Liver (tissue), 8 donors: ENCODE measurements at regions not wholly inside any gene's neighbourhood (a gene's known extent, or its start where the extent isn't known, plus 50 kb on each side); places are given as distances from the start of the nearest gene placed in this dataset.
A peak's percentile ranks its signal among the peaks of the same experiment; 100 is the strongest.
"Not testable (repeated sequence)": the region's sequence is repeated elsewhere in the genome, so short reads cannot be mapped to it uniquely, and the experiment has no call there.

ENCODE experiments used
- DNase-seq: peaks from one replicate; pipeline ENCODE4 v3.0.0-alpha.2; 2017; ENCODE audit warnings: low spot score
- H3K27ac ChIP-seq, 2 donors: one replicate each; pipeline ENCODE4 v1.7.0; 2013; ENCODE audit warnings: inconsistent platforms in 2 of 2, low read length in 2 of 2, control low read depth in 1 of 2, low read depth in 1 of 2, mild to moderate bottlenecking in 1 of 2
- H3K27me3 ChIP-seq, 4 donors: one replicate each; pipeline versions ENCODE4 v1.6.1 to v1.7.0; 2013; ENCODE audit warnings: low read length in 3 of 4, inconsistent platforms in 1 of 4, mild to moderate bottlenecking in 1 of 4, moderate library complexity in 1 of 4; ENCODE audit not compliant: control insufficient read depth in 4 of 4, insufficient read depth in 4 of 4
- H3K36me3 ChIP-seq, 4 donors: one replicate each; pipeline versions ENCODE4 v1.6.1 to v1.7.0; 2013; ENCODE audit warnings: low read length in 3 of 4, mild to moderate bottlenecking in 3 of 4, low read depth in 1 of 4, moderate library complexity in 1 of 4; ENCODE audit not compliant: control insufficient read depth in 4 of 4, insufficient read depth in 3 of 4
- H3K4me1 ChIP-seq, 4 donors: one replicate each; pipeline versions ENCODE4 v1.6.1 to v1.7.0; 2013; ENCODE audit warnings: low read length in 3 of 4, mild to moderate bottlenecking in 3 of 4, moderate library complexity in 1 of 4; ENCODE audit not compliant: control insufficient read depth in 4 of 4, insufficient read depth in 4 of 4
- H3K4me3 ChIP-seq, 3 donors: one replicate each; pipeline versions ENCODE4 v1.6.1 to v1.7.0; 2013; ENCODE audit warnings: low read length in 3 of 3, control low read depth in 1 of 3, low read depth in 1 of 3, mild to moderate bottlenecking in 1 of 3
- H3K9ac ChIP-seq, 2 donors: one replicate each; pipeline ENCODE4 v1.7.0; 2013; ENCODE audit warnings: low read length in 2 of 2, mild to moderate bottlenecking in 2 of 2, moderate library complexity in 2 of 2, control low read depth in 1 of 2, low read depth in 1 of 2
- H3K9me3 ChIP-seq, 4 donors: one replicate each; pipeline versions ENCODE4 v1.6.1 to v1.7.0; 2013; ENCODE audit warnings: low read length in 3 of 4; ENCODE audit not compliant: control insufficient read depth in 4 of 4
- ATF3 ChIP-seq: IDR thresholded peaks from 2 replicates; pipeline ENCODE4 v1.6.1; 2016; ENCODE audit warnings: antibody characterized with exemption
- FOXA2 ChIP-seq: IDR thresholded peaks from 2 replicates; pipeline ENCODE4 v1.6.1; 2016; ENCODE audit warnings: antibody characterized with exemption
- GABPA ChIP-seq, 2 donors: IDR thresholded peaks in 1 of 2; conservative IDR thresholded peaks in 1 of 2; 2 replicates each; pipeline ENCODE4 v1.6.1; 2016; ENCODE audit warnings: antibody characterized with exemption in 2 of 2, mild to moderate bottlenecking in 1 of 2, moderate library complexity in 1 of 2
- HNF4A ChIP-seq, 2 donors: conservative IDR thresholded peaks; 2 replicates each; pipeline ENCODE4 v1.6.1; 2016; ENCODE audit warnings: antibody characterized with exemption in 2 of 2, mild to moderate bottlenecking in 2 of 2
- HNF4G ChIP-seq: IDR thresholded peaks from 2 replicates; pipeline ENCODE4 v1.6.1; 2016; ENCODE audit warnings: antibody characterized with exemption
- RAD21 ChIP-seq, 2 donors: IDR thresholded peaks; 2 replicates each; pipeline ENCODE4 v1.6.1; 2016; ENCODE audit warnings: antibody characterized with exemption in 2 of 2, mild to moderate bottlenecking in 2 of 2
- WGBS: extraction: QIAGEN DNeasy Blood & Tissue Kit; methylation state at CpG from one replicate; pipeline ENCODE4 v1.1.7; 2013; 5-methylcytosine and 5-hydroxymethylcytosine counted together
- TF ChIP-seq, protein P1 (sequence below): fragments of 150-350 bp; IDR thresholded peaks from 2 replicates; pipeline ENCODE4 v1.5.1; 2017; ENCODE audit warnings: improper control_type of control experiment, low read depth, low read length; ENCODE audit not compliant: missing input control
- TF ChIP-seq, protein P2 (sequence below): IDR thresholded peaks from 2 replicates; pipeline ENCODE4 v1.6.1; 2016; ENCODE audit warnings: antibody characterized with exemption
- TF ChIP-seq, protein P3 (sequence below): IDR thresholded peaks from 2 replicates; pipeline ENCODE4 v1.6.1; 2016; ENCODE audit warnings: antibody characterized with exemption, mild to moderate bottlenecking
- donor health status: healthy.
- donor health status: healthy.
- donor health status: healthy.
- donor health status: healthy.
- donor health status: healthy.

DNA sequence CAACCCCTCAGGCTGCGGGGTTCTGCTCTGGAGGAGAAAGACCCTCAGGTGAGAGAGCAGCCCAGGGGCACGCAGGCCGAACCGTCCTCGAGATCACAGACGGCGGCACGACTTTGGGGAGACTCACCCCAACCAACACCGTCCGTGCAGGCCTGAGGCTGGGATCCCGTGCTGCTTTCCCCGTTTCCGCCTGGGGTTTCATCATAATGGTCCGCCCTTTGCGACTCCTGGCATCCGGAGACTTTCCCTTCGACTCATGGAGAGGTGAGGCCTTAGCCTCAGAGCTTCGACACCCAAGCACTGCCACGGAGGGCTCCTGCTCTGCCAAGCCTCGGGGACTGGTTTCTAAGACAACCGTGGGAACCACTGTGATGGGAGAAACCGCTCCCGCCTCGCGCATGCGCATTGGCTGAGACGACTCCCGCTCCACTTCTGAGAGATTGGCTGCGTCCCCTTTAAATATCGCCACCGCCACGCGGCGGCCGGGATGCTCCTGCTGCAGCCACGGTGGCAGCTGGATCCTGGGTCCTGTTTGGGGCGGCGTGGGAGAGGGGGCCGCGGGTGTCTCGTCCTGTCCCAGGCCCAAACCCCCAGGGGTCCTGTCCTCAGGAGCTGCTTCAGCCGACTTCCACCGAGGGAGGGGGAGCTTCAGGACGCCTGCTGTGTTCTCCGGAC, 480.1 kb downstream of the SPATA31A7 start:
- peak; percentile 14 for DNase-seq
- peaks cover 0 to 13% (median 2%) of the 10 kb centered on the region in 4 donors for H3K9me3 ChIP-seq
- H3K27ac ChIP-seq, H3K4me1 ChIP-seq, H3K36me3 ChIP-seq, H3K27me3 ChIP-seq, H3K4me3 ChIP-seq, H3K9ac ChIP-seq: not testable (repeated sequence)
- WGBS, result 70% methylated on average over 45 of the region's 45 CpGs

DNA sequence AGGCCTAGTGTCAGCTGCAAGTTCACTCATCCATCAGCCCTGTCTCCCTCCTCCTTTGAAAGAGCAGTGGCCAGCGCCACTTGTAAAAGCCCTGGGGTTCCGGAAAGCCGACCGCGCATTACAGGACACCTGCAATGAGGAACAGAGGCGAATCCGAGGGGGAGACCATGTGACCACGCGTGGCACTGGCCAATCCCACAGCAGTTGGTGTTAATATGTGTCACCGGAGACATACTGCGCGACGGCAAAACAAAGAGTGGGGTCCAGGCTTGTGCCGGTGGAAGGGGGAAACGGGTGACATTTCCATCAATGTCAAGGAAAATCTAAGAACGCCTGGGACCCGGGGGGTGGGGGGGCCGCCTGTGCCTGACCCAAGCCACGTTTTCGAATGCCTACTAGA, 480.8 kb downstream of the SPATA31A7 start:
- Histone ChIP-seq H3K9me3 (peaks cover 0 to 9% (median 2%) of the 10 kb centered on the region in 4 donors), H3K36me3 (no peaks in the 10 kb centered on the region), H3K27ac (no peak overlapping the region), H3K27me3 (no peaks in the 10 kb centered on the region), H3K4me1 (no peaks in the 10 kb centered on the region), H3K9ac (no peak overlapping the region), H3K4me3 (no peak overlapping the region)
- WGBS, result 62% methylated on average over 20 of the region's 20 CpGs
- TF ChIP-seq, protein P1, sequence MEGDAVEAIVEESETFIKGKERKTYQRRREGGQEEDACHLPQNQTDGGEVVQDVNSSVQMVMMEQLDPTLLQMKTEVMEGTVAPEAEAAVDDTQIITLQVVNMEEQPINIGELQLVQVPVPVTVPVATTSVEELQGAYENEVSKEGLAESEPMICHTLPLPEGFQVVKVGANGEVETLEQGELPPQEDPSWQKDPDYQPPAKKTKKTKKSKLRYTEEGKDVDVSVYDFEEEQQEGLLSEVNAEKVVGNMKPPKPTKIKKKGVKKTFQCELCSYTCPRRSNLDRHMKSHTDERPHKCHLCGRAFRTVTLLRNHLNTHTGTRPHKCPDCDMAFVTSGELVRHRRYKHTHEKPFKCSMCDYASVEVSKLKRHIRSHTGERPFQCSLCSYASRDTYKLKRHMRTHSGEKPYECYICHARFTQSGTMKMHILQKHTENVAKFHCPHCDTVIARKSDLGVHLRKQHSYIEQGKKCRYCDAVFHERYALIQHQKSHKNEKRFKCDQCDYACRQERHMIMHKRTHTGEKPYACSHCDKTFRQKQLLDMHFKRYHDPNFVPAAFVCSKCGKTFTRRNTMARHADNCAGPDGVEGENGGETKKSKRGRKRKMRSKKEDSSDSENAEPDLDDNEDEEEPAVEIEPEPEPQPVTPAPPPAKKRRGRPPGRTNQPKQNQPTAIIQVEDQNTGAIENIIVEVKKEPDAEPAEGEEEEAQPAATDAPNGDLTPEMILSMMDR, result no peak
- no peak for TF ChIP-seq HNF4A (conservative IDR thresholded peaks at IDR 0.05)
- no peak for TF ChIP-seq ATF3
- TF ChIP-seq HNF4G, result no peak
- TF ChIP-seq, protein P2, sequence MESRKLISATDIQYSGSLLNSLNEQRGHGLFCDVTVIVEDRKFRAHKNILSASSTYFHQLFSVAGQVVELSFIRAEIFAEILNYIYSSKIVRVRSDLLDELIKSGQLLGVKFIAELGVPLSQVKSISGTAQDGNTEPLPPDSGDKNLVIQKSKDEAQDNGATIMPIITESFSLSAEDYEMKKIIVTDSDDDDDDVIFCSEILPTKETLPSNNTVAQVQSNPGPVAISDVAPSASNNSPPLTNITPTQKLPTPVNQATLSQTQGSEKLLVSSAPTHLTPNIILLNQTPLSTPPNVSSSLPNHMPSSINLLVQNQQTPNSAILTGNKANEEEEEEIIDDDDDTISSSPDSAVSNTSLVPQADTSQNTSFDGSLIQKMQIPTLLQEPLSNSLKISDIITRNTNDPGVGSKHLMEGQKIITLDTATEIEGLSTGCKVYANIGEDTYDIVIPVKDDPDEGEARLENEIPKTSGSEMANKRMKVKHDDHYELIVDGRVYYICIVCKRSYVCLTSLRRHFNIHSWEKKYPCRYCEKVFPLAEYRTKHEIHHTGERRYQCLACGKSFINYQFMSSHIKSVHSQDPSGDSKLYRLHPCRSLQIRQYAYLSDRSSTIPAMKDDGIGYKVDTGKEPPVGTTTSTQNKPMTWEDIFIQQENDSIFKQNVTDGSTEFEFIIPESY, result no peak
- TF ChIP-seq, protein P3, sequence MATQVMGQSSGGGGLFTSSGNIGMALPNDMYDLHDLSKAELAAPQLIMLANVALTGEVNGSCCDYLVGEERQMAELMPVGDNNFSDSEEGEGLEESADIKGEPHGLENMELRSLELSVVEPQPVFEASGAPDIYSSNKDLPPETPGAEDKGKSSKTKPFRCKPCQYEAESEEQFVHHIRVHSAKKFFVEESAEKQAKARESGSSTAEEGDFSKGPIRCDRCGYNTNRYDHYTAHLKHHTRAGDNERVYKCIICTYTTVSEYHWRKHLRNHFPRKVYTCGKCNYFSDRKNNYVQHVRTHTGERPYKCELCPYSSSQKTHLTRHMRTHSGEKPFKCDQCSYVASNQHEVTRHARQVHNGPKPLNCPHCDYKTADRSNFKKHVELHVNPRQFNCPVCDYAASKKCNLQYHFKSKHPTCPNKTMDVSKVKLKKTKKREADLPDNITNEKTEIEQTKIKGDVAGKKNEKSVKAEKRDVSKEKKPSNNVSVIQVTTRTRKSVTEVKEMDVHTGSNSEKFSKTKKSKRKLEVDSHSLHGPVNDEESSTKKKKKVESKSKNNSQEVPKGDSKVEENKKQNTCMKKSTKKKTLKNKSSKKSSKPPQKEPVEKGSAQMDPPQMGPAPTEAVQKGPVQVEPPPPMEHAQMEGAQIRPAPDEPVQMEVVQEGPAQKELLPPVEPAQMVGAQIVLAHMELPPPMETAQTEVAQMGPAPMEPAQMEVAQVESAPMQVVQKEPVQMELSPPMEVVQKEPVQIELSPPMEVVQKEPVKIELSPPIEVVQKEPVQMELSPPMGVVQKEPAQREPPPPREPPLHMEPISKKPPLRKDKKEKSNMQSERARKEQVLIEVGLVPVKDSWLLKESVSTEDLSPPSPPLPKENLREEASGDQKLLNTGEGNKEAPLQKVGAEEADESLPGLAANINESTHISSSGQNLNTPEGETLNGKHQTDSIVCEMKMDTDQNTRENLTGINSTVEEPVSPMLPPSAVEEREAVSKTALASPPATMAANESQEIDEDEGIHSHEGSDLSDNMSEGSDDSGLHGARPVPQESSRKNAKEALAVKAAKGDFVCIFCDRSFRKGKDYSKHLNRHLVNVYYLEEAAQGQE, result no peak
- no peak for TF ChIP-seq FOXA2
- no peak for TF ChIP-seq GABPA (IDR thresholded peaks at IDR 0.05 in 1 of 2, conservative IDR thresholded peaks at IDR 0.05 in 1 of 2)
- no peak for TF ChIP-seq RAD21 (IDR thresholded peaks at IDR 0.05)
- peak; percentile 12 for DNase-seq
